ENCODE measurements at regions not wholly inside any gene's neighbourhood (a gene's known extent, or its start where the extent isn't known, plus 50 kb on each side); places are given as distances from the start of the nearest gene placed in this dataset.
"Not testable (repeated sequence)": the region's sequence is repeated elsewhere in the genome, so short reads cannot be mapped to it uniquely, and the experiment has no call there.

GRCh38 chr14:88064841-88065240, 59.9 kb downstream of the GPR65 start:
- DNase-seq: no peak

DNA sequence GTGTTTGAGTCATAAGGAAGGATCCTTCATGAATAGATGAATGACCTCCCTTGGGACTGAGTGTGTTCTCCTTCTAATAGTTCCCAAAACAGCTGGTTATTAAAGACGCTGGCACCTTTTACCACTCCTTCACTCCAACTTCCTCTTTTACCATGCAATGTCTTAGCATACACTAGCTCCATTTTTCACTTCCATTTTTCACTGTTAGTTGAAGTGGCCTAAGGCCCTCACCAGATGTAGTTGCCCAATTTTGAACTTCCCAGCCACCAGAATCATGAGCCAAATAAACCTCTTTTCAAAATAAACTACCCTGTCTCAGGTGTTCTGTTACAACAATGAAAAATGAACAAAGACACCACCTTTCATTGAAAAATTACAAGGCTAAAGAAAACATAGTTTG, 64.7 kb downstream of the GPR65 start:
- DNase-seq: no peak

GRCh38 chr14:88075269-88075981, 70.5 kb downstream of the GPR65 start:
- no peak for DNase-seq

GRCh38 chr14:88078525-88078924, 73.6 kb downstream of the GPR65 start:
- no peak for DNase-seq

- peak; percentile 66 for DNase-seq
Measured at GRCh38 chr14:88079624-88080023, 74.7 kb downstream of the GPR65 start.

DNA sequence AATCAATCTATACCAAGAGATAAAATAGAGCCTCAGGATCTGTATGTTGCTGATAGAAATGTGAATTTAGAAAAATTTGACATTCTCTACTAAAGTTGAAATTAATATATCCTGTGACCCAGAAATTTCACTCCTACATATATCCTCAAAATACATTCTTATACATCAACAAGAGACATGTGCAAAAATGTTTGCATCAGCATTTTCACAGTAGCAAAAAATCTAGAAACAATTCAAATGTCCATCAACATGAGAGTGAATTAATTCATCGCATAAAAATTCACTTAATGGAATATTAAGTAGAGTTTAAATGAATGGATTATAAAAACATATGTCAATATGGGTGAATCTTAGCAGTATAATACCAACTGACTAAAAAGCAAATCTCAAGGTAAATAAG, 80.8 kb downstream of the GPR65 start:
- no peak for DNase-seq

DNA sequence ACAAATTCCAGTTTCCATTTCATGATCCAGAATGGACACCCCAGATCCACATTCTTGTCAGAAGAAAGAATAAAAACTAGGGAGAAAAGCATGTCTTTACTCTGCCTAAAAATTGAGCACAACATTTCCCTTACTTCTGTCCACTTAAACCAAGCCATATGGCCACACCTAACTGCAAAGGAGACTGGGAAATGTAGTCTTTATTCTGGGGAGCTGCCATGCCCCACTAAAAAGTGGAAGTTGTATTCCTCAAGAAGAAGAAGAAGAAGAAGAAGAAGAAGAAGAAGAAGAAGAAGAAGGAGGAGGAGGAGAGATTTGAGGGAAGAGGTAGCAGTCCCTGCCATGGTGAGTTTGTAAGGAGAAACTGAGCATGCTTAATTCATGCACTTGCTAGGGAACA, 84.5 kb downstream of the GPR65 start:
- DNase-seq: no peak

DNA sequence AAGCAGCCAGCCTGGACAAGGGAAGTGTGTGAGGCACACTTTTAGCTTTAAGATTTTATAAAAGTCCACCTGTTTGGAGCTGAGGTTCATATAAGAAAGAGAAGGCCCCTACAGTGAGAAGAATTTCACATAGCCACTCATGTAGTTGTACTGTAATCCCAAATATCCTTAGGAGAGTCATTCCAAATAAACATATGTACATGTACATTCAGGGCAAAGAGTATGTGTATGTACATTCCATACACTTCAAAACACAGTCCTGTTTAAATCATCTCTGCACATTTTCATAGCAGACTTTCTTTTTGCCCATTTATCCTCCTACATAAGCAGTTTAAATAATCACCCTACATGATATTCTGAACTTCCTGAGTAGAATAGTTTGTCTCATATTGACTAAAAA, 87.6 kb downstream of the GPR65 start:
- no peak for DNase-seq

GRCh38 chr14:88095791-88096190, 90.9 kb downstream of the GPR65 start:
- no peak for DNase-seq

DNA sequence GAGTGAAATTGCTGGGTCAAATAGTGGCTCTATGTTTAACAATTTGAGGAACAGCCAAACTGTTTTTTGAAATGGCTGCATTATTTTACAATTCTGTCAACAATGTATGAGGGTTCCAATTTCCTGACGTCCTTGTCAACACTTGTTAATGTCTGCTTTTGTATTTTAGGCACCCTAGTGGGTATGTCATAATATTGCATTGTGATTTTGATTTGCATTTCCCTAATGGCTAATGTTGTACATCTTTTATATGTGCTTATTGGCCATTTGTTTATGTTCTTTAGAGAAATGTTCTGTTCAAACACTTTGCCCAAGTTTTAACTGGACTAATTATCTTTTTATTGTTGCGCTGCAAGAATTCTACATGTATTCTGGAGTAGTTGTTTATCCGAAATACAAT, 93.2 kb downstream of the GPR65 start:
- no peak for DNase-seq

GRCh38 chr14:88104710-88105109, 99.8 kb downstream of the GPR65 start:
- no peak for DNase-seq

DNA sequence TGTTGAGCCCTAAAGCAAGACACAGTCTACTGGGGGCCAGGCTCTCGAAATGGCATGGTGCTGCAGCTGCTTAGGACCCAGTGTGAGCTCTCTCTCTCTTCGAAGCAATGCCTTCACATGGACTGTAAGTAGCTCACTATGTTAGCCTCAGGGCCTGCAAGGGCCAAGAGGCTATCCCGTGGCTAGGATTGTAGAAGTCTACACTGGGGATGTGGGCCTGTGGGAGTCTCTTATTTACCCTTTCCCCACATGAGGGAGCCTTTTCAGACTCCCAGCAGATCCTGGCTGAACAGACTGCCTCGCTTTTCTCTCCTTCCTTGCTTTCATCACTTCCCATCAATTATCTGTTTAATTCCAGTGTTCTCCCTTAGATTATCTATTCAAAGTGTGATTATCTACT, 101.4 kb downstream of the GPR65 start:
- no peak for DNase-seq

DNA sequence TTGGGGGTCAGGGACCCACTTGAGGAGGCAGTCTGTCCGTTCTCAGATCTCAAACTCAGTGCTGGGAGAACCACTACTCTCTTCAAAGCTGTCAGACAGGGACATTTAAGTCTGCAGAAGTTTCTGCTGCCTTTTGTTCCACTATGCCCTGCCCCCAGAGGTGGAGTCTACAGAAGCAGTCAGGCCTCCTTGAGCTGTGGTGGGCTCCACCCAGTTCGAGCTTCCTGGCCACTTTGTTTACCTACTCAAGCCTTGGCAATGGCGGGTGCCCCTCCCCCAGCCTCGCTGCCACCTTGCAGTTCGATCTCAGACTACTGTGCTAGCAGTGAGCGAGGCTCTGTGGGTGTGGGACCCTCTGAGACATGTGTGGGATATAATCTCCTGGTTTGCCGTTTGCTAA, 122.7 kb downstream of the GPR65 start:
- not testable (repeated sequence) for DNase-seq

DNA sequence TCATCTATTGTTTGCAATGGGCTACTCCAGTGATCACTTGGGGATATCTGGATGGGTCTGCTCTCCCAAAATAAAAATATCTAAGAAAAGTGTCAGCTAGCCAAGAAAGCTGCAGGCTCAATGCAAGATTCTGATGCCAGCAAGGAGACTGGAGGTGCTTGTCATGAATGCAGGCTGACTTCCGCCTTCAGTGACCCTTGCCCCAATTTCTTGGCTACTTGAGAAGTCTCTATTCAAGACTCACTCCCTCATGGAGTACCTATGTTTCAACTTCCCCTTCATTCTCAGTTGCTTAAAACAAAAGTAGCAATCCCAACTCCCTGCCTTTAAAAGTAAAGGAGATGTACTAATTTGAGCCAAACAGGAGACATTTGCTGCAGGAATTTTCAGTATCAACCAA, 123.9 kb downstream of the GPR65 start:
- DNase-seq: no peak

GRCh38 chr14:88129306-88130056, 124.5 kb downstream of the GPR65 start:
- DNase-seq: no peak

DNA sequence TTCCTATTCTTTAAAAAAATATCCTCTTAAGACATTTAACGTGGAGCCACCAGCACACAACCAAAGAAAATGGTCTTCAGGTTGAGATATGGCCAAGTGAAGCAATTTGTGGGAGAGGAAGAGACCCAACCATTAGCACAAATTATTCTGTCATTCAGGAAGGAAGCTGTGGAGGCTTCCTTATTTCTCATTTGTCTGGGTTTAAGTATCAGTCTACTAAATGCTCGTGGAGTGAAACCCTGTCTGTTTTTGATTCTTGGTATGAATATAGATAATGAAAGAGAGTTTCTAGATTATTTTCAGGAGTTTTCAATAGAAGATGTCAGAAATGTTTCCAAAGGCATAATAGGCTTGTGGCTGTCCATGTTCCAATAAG, 125.1 kb downstream of the GPR65 start:
- no peak for DNase-seq
